ENCODE measurements at regions not wholly inside any gene's neighbourhood (a gene's known extent, or its start where the extent isn't known, plus 50 kb on each side); places are given as distances from the start of the nearest gene placed in this dataset.

GRCh38 chr7:125057963-125058362 is 128.3 kb upstream of the POT1 start:
- TF ChIP-seq PPARA (CRISPR knock-in tag; IDR thresholded peaks at IDR 0.05; ENCODE audit: borderline replicate concordance): no peak
- no peak for TF ChIP-seq CREB5 (CRISPR knock-in tag; IDR thresholded peaks at IDR 0.05; ENCODE audit: low read depth)
- no peak for TF ChIP-seq CSRNP3 (CRISPR knock-in tag; IDR thresholded peaks at IDR 0.05)
- no peak for TF ChIP-seq ZNF70 (CRISPR knock-in tag; IDR thresholded peaks at IDR 0.05)
- no peak for TF ChIP-seq TCF4 (CRISPR knock-in tag; IDR thresholded peaks at IDR 0.05; ENCODE audit: borderline replicate concordance)
- TF ChIP-seq ISL1 (CRISPR knock-in tag; IDR thresholded peaks at IDR 0.05): no peak
- no peak for ATAC-seq

GRCh38 chr7:125055376-125055775 is 125.8 kb upstream of the POT1 start:
- no peak for TF ChIP-seq TSHZ2 (CRISPR knock-in tag; IDR thresholded peaks at IDR 0.05)
- no peak for TF ChIP-seq POU6F1 (CRISPR knock-in tag; IDR thresholded peaks at IDR 0.05; ENCODE audit: borderline replicate concordance, low read depth)
- TF ChIP-seq GLIS3 (CRISPR knock-in tag; IDR thresholded peaks at IDR 0.05): no peak
- TF ChIP-seq ZC3H10 (CRISPR knock-in tag; IDR thresholded peaks at IDR 0.05): no peak
- TF ChIP-seq CREB5 (CRISPR knock-in tag; IDR thresholded peaks at IDR 0.05; ENCODE audit: low read depth): no peak
- TF ChIP-seq CSDC2 (CRISPR knock-in tag; IDR thresholded peaks at IDR 0.05): no peak
- no peak for TF ChIP-seq ZFP30 (CRISPR knock-in tag; IDR thresholded peaks at IDR 0.05)
- TF ChIP-seq CSRNP3 (CRISPR knock-in tag; IDR thresholded peaks at IDR 0.05): no peak
- TF ChIP-seq ZFP3 (CRISPR knock-in tag; IDR thresholded peaks at IDR 0.05): no peak
- TF ChIP-seq ZNF565 (CRISPR knock-in tag; conservative IDR thresholded peaks at IDR 0.05; ENCODE audit: low read depth): no peak
- no peak for TF ChIP-seq TCF4 (CRISPR knock-in tag; IDR thresholded peaks at IDR 0.05; ENCODE audit: borderline replicate concordance)
- no peak for TF ChIP-seq SNAI2 (CRISPR knock-in tag; IDR thresholded peaks at IDR 0.05)
- no peak for TF ChIP-seq PPARA (CRISPR knock-in tag; IDR thresholded peaks at IDR 0.05; ENCODE audit: borderline replicate concordance)
- no peak for TF ChIP-seq OSR1 (CRISPR knock-in tag; IDR thresholded peaks at IDR 0.05)
- no peak for TF ChIP-seq PATZ1 (CRISPR knock-in tag; IDR thresholded peaks at IDR 0.05; ENCODE audit: borderline replicate concordance)
- TF ChIP-seq ARNTL (CRISPR knock-in tag; IDR thresholded peaks at IDR 0.05; ENCODE audit: borderline replicate concordance, low read depth): no peak
- no peak for TF ChIP-seq TOX (CRISPR knock-in tag; IDR thresholded peaks at IDR 0.05; ENCODE audit: borderline replicate concordance)
- no peak for TF ChIP-seq ZNF70 (CRISPR knock-in tag; IDR thresholded peaks at IDR 0.05)
- TF ChIP-seq ESRRG (CRISPR knock-in tag; IDR thresholded peaks at IDR 0.05): no peak
- ATAC-seq: no peak
